ENCODE measurements at regions not wholly inside any gene's neighbourhood (a gene's known extent, or its start where the extent isn't known, plus 50 kb on each side); places are given as distances from the start of the nearest gene placed in this dataset.
A peak's percentile ranks its signal among the peaks of the same experiment; 100 is the strongest.

DNA sequence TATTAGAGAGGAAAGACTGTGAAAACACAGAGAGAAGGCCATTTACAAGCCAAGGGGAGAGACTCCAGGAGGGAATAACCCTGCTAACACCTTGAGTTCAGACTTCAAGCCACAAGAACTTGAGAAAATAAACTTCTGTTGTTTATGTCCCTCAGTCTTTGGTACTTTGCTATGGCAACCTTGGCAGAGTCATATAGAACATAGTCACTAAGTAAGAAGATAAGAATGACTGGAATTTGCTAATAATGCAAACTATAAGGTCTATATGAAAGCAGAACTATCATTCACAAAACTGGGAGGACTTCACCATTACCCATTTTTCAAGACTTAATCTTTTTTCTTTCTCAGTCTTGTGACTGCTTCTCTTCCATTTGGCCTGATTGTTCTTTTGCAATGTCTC, 767.3 kb upstream of the ADAMTS5 start:
- Histone ChIP-seq H3K79me2 (ENCODE audit: insufficient read depth) (no peaks in the 10 kb centered on the region), H3K9ac (no peak overlapping the region), H3K9me2 (ENCODE audit: insufficient read depth) (no peaks in the 10 kb centered on the region), H3K4me2 (ENCODE audit: unreplicated experiment) (no peak overlapping the region), H3K4me1 (ENCODE audit: insufficient read depth) (peaks cover 8% of the 10 kb centered on the region; the same call in 1 of the 2 replicates), H2AFZ (no peak overlapping the region; the same call in 1 of the 2 replicates), H3K27me3 (replicated peaks; ENCODE audit: insufficient read depth) (no peaks in the 10 kb centered on the region), H3K9me3 (ENCODE audit: low read depth) (no peaks in the 10 kb centered on the region), H3K4me3 (no peak overlapping the region), H4K20me1 (ENCODE audit: insufficient read depth) (no peaks in the 10 kb centered on the region), H3K36me3 (ENCODE audit: low read depth) (no peaks in the 10 kb centered on the region), H3F3A (ENCODE audit: insufficient read depth) (no peaks in the 10 kb centered on the region), H3K27ac (peak overlapping the region; percentile 21; the same call in 1 of the 2 replicates)
- in situ Hi-C loops (cut with MboI): no loop called here
- TF ChIP-seq EZH2 (IDR thresholded peaks at IDR 0.05; ENCODE audit: insufficient read depth, poor library complexity, severe bottlenecking) (no peak), EZH2phosphoT487 (IDR thresholded peaks at IDR 0.05; ENCODE audit: insufficient read depth, low read depth) (no peak)
- peak; percentile 69 for DNase-seq

DNA sequence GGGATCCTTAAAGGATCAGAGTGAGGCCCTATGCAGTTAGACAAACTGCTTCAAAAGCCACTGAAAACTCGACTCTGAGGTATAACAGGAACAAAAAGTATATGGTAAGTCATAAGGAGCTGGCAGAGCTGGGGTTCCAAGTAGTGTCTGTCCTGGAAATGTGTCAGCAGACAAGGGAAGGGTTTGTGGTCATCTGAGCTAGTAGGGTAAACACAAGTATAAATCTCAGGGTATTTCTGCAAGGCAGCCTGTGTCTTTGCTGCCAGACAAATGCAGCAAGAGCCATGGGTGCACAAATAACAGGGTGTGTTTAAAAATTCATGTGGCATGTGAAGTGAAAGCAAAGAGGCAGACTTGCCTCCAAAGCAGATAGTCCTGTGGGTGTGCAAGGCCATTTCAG, 759.0 kb upstream of the ADAMTS5 start:
- Histone ChIP-seq H3K79me2 (ENCODE audit: insufficient read depth) (no peaks in the 10 kb centered on the region), H3K9me2 (ENCODE audit: insufficient read depth) (no peaks in the 10 kb centered on the region), H2AFZ (no peak overlapping the region), H3K4me3 (no peak overlapping the region), H3K27ac (no peak overlapping the region), H3K4me1 (ENCODE audit: insufficient read depth) (no peaks in the 10 kb centered on the region), H3K9me3 (ENCODE audit: low read depth) (no peaks in the 10 kb centered on the region), H3K9ac (no peak overlapping the region), H3F3A (ENCODE audit: insufficient read depth) (no peaks in the 10 kb centered on the region), H3K27me3 (replicated peaks; ENCODE audit: insufficient read depth) (no peaks in the 10 kb centered on the region), H3K4me2 (ENCODE audit: unreplicated experiment) (no peak overlapping the region), H4K20me1 (ENCODE audit: insufficient read depth) (no peaks in the 10 kb centered on the region), H3K36me3 (ENCODE audit: low read depth) (no peaks in the 10 kb centered on the region)
- TF ChIP-seq EZH2phosphoT487 (IDR thresholded peaks at IDR 0.05; ENCODE audit: insufficient read depth, low read depth) (no peak), EZH2 (IDR thresholded peaks at IDR 0.05; ENCODE audit: insufficient read depth, poor library complexity, severe bottlenecking) (no peak)
- no peak for DNase-seq
- in situ Hi-C loops (cut with MboI): no loop called here
- WGBS, 2 experiments (ENCODE audit: low coverage in 1 of 2, low lambda C conversion rate in 2 of 2, missing lambda C conversion rate in 2 of 2): 35 to 41% methylated on average over 1 of the region's 1 CpG

DNA sequence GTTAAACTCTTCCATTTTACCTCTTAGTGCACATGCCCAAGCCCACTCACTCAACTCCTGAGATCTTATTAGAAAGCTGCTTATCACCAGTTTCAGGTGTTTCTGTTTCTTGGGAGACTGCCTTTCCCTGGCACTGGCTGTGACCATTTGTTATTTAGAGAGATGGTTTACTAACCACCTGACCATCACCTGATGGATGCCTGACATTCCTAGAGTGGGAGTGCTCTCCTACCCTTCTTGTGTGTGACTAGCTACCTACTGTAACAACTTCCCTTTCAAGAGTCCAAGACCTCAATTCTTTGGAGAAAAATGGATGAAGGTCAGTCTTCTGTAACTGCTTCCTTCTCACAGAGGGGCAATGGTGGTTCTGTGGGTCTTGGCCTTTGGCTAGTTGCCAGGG, 755.2 kb upstream of the ADAMTS5 start:
- Histone ChIP-seq H3K27me3 (replicated peaks; ENCODE audit: insufficient read depth) (no peaks in the 10 kb centered on the region), H3K4me2 (ENCODE audit: unreplicated experiment) (no peak overlapping the region), H3K4me3 (no peak overlapping the region), H3K4me1 (ENCODE audit: insufficient read depth) (no peaks in the 10 kb centered on the region), H3K9me3 (ENCODE audit: low read depth) (no peaks in the 10 kb centered on the region), H3K36me3 (ENCODE audit: low read depth) (no peaks in the 10 kb centered on the region), H2AFZ (no peak overlapping the region), H3K27ac (no peak overlapping the region), H3K79me2 (ENCODE audit: insufficient read depth) (no peaks in the 10 kb centered on the region), H3K9me2 (ENCODE audit: insufficient read depth) (no peaks in the 10 kb centered on the region), H3F3A (ENCODE audit: insufficient read depth) (no peaks in the 10 kb centered on the region), H3K9ac (no peak overlapping the region), H4K20me1 (ENCODE audit: insufficient read depth) (no peaks in the 10 kb centered on the region)
- TF ChIP-seq EZH2phosphoT487 (IDR thresholded peaks at IDR 0.05; ENCODE audit: insufficient read depth, low read depth) (no peak), EZH2 (IDR thresholded peaks at IDR 0.05; ENCODE audit: insufficient read depth, poor library complexity, severe bottlenecking) (no peak)
- in situ Hi-C loops (cut with MboI): no loop called here
- DNase-seq: no peak

DNA sequence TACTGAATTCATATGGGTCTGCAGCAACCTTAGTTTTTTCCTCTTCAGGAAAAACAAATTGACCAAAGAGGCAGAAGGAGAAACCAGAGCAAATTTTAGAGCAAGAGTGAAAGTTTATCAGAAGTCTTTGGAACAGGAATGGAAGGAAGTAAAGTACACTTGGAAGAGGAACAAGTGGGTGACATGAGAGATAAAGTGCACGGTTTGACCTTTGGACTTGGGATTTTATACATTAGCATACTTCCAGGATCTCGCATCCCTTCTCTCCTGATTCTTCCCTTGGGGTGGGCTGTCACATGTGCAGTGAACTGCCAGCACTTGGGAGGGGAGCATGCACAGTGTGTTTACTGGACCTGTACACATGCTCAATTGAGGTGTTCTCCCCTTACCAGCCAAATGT, 754.8 kb upstream of the ADAMTS5 start:
- Histone ChIP-seq H3K36me3 (ENCODE audit: low read depth) (no peaks in the 10 kb centered on the region), H3K27ac (no peak overlapping the region), H3K9me2 (ENCODE audit: insufficient read depth) (no peaks in the 10 kb centered on the region), H3K9ac (no peak overlapping the region), H2AFZ (no peak overlapping the region), H3K4me3 (no peak overlapping the region), H3K27me3 (replicated peaks; ENCODE audit: insufficient read depth) (no peaks in the 10 kb centered on the region), H3K4me2 (ENCODE audit: unreplicated experiment) (no peak overlapping the region), H3F3A (ENCODE audit: insufficient read depth) (no peaks in the 10 kb centered on the region), H4K20me1 (ENCODE audit: insufficient read depth) (no peaks in the 10 kb centered on the region), H3K9me3 (ENCODE audit: low read depth) (no peaks in the 10 kb centered on the region), H3K4me1 (ENCODE audit: insufficient read depth) (no peaks in the 10 kb centered on the region), H3K79me2 (ENCODE audit: insufficient read depth) (no peaks in the 10 kb centered on the region)
- DNase-seq: no peak
- 57 to 63% methylated on average over 2 of the region's 2 CpGs for WGBS, 2 experiments (ENCODE audit: low coverage in 1 of 2, low lambda C conversion rate in 2 of 2, missing lambda C conversion rate in 2 of 2)
- in situ Hi-C loops (cut with MboI): no loop called here
- TF ChIP-seq EZH2phosphoT487 (IDR thresholded peaks at IDR 0.05; ENCODE audit: insufficient read depth, low read depth) (no peak), EZH2 (IDR thresholded peaks at IDR 0.05; ENCODE audit: insufficient read depth, poor library complexity, severe bottlenecking) (no peak)

DNA sequence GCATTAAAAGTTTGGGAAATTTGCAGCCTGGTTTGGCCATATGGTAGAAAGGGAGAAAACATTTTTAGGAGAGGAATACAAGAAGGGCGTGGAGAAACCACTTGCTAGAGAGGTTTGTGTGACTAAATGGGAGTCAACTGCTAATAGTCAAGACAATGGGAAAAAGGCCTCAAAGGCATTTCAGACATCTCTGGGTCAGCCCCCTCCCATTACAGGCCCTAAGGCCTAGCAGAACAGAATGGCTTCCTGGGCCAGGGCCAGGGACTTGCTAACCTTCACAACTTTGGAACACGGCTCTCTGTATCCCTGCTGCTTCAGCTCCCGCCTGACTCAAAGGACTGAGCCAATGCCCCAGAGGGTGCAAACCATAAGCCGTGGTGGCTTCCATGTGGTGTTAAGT, 752.3 kb upstream of the ADAMTS5 start:
- Histone ChIP-seq H3F3A (ENCODE audit: insufficient read depth) (no peaks in the 10 kb centered on the region), H3K4me1 (ENCODE audit: insufficient read depth) (no peaks in the 10 kb centered on the region), H3K79me2 (ENCODE audit: insufficient read depth) (no peaks in the 10 kb centered on the region), H3K9ac (no peak overlapping the region), H3K9me3 (ENCODE audit: low read depth) (no peaks in the 10 kb centered on the region), H4K20me1 (ENCODE audit: insufficient read depth) (no peaks in the 10 kb centered on the region), H3K36me3 (ENCODE audit: low read depth) (no peaks in the 10 kb centered on the region), H3K4me3 (no peak overlapping the region), H3K27ac (no peak overlapping the region), H3K9me2 (ENCODE audit: insufficient read depth) (no peaks in the 10 kb centered on the region), H3K27me3 (replicated peaks; ENCODE audit: insufficient read depth) (no peaks in the 10 kb centered on the region), H2AFZ (no peak overlapping the region), H3K4me2 (ENCODE audit: unreplicated experiment) (no peak overlapping the region)
- TF ChIP-seq EZH2 (IDR thresholded peaks at IDR 0.05; ENCODE audit: insufficient read depth, poor library complexity, severe bottlenecking) (no peak), EZH2phosphoT487 (IDR thresholded peaks at IDR 0.05; ENCODE audit: insufficient read depth, low read depth) (no peak)
- in situ Hi-C loops (cut with MboI): no loop called here
- no peak for DNase-seq
- WGBS, 2 experiments (ENCODE audit: low coverage in 1 of 2, low lambda C conversion rate in 2 of 2, missing lambda C conversion rate in 2 of 2): 92 to 94% methylated on average over 4 of the region's 4 CpGs

All from GM23248 (cell line).